Liver (tissue), 7 donors: ENCODE measurements at regions not wholly inside any gene's neighbourhood (a gene's known extent, or its start where the extent isn't known, plus 50 kb on each side); places are given as distances from the start of the nearest gene placed in this dataset.
A peak's percentile ranks its signal among the peaks of the same experiment; 100 is the strongest.

ENCODE experiments used
- DNase-seq: peaks from one replicate; pipeline ENCODE4 v3.0.0-alpha.2; 2017; ENCODE audit warnings: low spot score
- H3K27ac ChIP-seq, 2 donors: one replicate each; pipeline ENCODE4 v1.7.0; 2013; ENCODE audit warnings: inconsistent platforms in 2 of 2, low read length in 2 of 2, control low read depth in 1 of 2, low read depth in 1 of 2, mild to moderate bottlenecking in 1 of 2
- H3K27me3 ChIP-seq, 4 donors: one replicate each; pipeline versions ENCODE4 v1.6.1 to v1.7.0; 2013; ENCODE audit warnings: low read length in 3 of 4, inconsistent platforms in 1 of 4, mild to moderate bottlenecking in 1 of 4, moderate library complexity in 1 of 4; ENCODE audit not compliant: control insufficient read depth in 4 of 4, insufficient read depth in 4 of 4
- H3K36me3 ChIP-seq, 4 donors: one replicate each; pipeline versions ENCODE4 v1.6.1 to v1.7.0; 2013; ENCODE audit warnings: low read length in 3 of 4, mild to moderate bottlenecking in 3 of 4, low read depth in 1 of 4, moderate library complexity in 1 of 4; ENCODE audit not compliant: control insufficient read depth in 4 of 4, insufficient read depth in 3 of 4
- H3K4me1 ChIP-seq, 4 donors: one replicate each; pipeline versions ENCODE4 v1.6.1 to v1.7.0; 2013; ENCODE audit warnings: low read length in 3 of 4, mild to moderate bottlenecking in 3 of 4, moderate library complexity in 1 of 4; ENCODE audit not compliant: control insufficient read depth in 4 of 4, insufficient read depth in 4 of 4
- H3K4me3 ChIP-seq, 3 donors: one replicate each; pipeline versions ENCODE4 v1.6.1 to v1.7.0; 2013; ENCODE audit warnings: low read length in 3 of 3, control low read depth in 1 of 3, low read depth in 1 of 3, mild to moderate bottlenecking in 1 of 3
- H3K9ac ChIP-seq, 2 donors: one replicate each; pipeline ENCODE4 v1.7.0; 2013; ENCODE audit warnings: low read length in 2 of 2, mild to moderate bottlenecking in 2 of 2, moderate library complexity in 2 of 2, control low read depth in 1 of 2, low read depth in 1 of 2
- H3K9me3 ChIP-seq, 4 donors: one replicate each; pipeline versions ENCODE4 v1.6.1 to v1.7.0; 2013; ENCODE audit warnings: low read length in 3 of 4; ENCODE audit not compliant: control insufficient read depth in 4 of 4
- EGR1 ChIP-seq, 2 donors: IDR thresholded peaks; 2 replicates each; pipeline ENCODE4 v1.6.1; 2016 to 2018; ENCODE audit warnings: antibody characterized with exemption in 2 of 2, low read depth in 2 of 2
- FOXA1 ChIP-seq: IDR thresholded peaks from 2 replicates; pipeline ENCODE4 v1.6.1; 2016; ENCODE audit warnings: antibody characterized with exemption
- FOXA2 ChIP-seq: IDR thresholded peaks from 2 replicates; pipeline ENCODE4 v1.6.1; 2016; ENCODE audit warnings: antibody characterized with exemption
- GABPA ChIP-seq, 2 donors: IDR thresholded peaks in 1 of 2; conservative IDR thresholded peaks in 1 of 2; 2 replicates each; pipeline ENCODE4 v1.6.1; 2016; ENCODE audit warnings: antibody characterized with exemption in 2 of 2, mild to moderate bottlenecking in 1 of 2, moderate library complexity in 1 of 2
- HNF4A ChIP-seq, 2 donors: conservative IDR thresholded peaks; 2 replicates each; pipeline ENCODE4 v1.6.1; 2016; ENCODE audit warnings: antibody characterized with exemption in 2 of 2, mild to moderate bottlenecking in 2 of 2
- HNF4G ChIP-seq: IDR thresholded peaks from 2 replicates; pipeline ENCODE4 v1.6.1; 2016; ENCODE audit warnings: antibody characterized with exemption
- JUND ChIP-seq, 2 donors: IDR thresholded peaks; 2 replicates each; pipeline ENCODE4 v1.6.1; 2016; ENCODE audit warnings: antibody characterized with exemption in 2 of 2
- MAX ChIP-seq: IDR thresholded peaks from 2 replicates; pipeline ENCODE4 v1.6.1; 2016; ENCODE audit warnings: antibody characterized with exemption
- NR2F2 ChIP-seq: IDR thresholded peaks from 2 replicates; pipeline ENCODE4 v1.6.1; 2016; ENCODE audit warnings: antibody characterized with exemption
- RAD21 ChIP-seq, 2 donors: IDR thresholded peaks; 2 replicates each; pipeline ENCODE4 v1.6.1; 2016; ENCODE audit warnings: antibody characterized with exemption in 2 of 2, mild to moderate bottlenecking in 2 of 2
- REST ChIP-seq: IDR thresholded peaks from 2 replicates; pipeline ENCODE4 v1.6.1; 2016; ENCODE audit warnings: antibody characterized with exemption, mild to moderate bottlenecking
- RXRA ChIP-seq, 2 donors: IDR thresholded peaks; 2 replicates each; pipeline ENCODE4 v1.6.1; 2017 to 2018; ENCODE audit warnings: antibody characterized with exemption in 2 of 2, mild to moderate bottlenecking in 1 of 2
- SP1 ChIP-seq: IDR thresholded peaks from 2 replicates; pipeline ENCODE4 v1.6.1; 2018; ENCODE audit warnings: antibody characterized with exemption, mild to moderate bottlenecking
- YY1 ChIP-seq: IDR thresholded peaks from 2 replicates; pipeline ENCODE4 v1.6.1; 2016; ENCODE audit warnings: antibody characterized with exemption, mild to moderate bottlenecking
- ZBTB33 ChIP-seq: IDR thresholded peaks from 2 replicates; pipeline ENCODE4 v1.6.1; 2016; ENCODE audit warnings: antibody characterized with exemption
- WGBS: extraction: QIAGEN DNeasy Blood & Tissue Kit; methylation state at CpG from one replicate; pipeline ENCODE4 v1.1.7; 2013; 5-methylcytosine and 5-hydroxymethylcytosine counted together
- donor health status: healthy.
- donor health status: healthy.
- donor health status: healthy.
- donor health status: healthy.

- TF ChIP-seq ZBTB33 (peak; percentile 24), GABPA (IDR thresholded peaks at IDR 0.05 in 1 of 2, conservative IDR thresholded peaks at IDR 0.05 in 1 of 2) (no peak), RXRA (IDR thresholded peaks at IDR 0.05) (peak; percentile 62 to 73), REST (peak; percentile 35), JUND (IDR thresholded peaks at IDR 0.05) (no peak), HNF4G (peak; percentile 72), SP1 (peak; percentile 77), HNF4A (conservative IDR thresholded peaks at IDR 0.05) (peak; percentile 81), YY1 (peak; percentile 19)
- DNase-seq = no peak
- Histone ChIP-seq H3K27me3 (no peaks in the 10 kb centered on the region), H3K36me3 (no peaks in the 10 kb centered on the region), H3K27ac (peak overlapping the region; percentile 49 to 51), H3K4me3 (no peak overlapping the region), H3K9me3 (no peaks in the 10 kb centered on the region), H3K4me1 (peaks cover 4 to 20% (median 8%) of the 10 kb centered on the region in 4 donors), H3K9ac (no peak overlapping the region)
- WGBS = 57% methylated on average over 10 of the region's 10 CpGs
Measured at GRCh38 chr3:43883729-43884396, 193.1 kb downstream of the ABHD5 start.

DNA sequence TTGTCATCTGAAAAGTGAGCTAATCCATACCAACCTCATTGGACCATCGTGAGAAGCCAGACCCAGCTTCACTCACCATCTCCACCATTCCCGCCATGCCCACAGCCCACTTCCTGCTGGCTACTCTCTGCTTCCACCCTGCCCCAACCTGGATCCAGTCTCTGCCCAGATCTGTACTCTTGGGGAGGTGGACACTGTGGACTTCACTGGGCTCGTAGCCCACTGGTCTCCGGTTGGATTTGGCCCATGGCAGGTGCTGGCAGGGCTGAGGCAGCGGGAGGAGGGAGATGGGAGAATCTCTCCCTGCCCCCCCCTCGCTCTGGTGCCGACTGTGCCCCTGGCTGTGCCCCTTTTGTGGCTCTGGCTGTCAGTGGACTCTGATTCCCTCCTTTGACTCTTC is 193.8 kb downstream of the ABHD5 start:
- Histone ChIP-seq H3K36me3 (no peaks in the 10 kb centered on the region), H3K9ac (no peak overlapping the region), H3K27ac (peak overlapping the region; percentile 49 to 51), H3K4me1 (peaks cover 4 to 20% (median 8%) of the 10 kb centered on the region in 4 donors), H3K27me3 (no peaks in the 10 kb centered on the region), H3K4me3 (no peak overlapping the region), H3K9me3 (no peaks in the 10 kb centered on the region)
- DNase-seq = no peak
- 77% methylated on average over 7 of the region's 7 CpGs for WGBS
- TF ChIP-seq NR2F2 (no peak), MAX (no peak), FOXA2 (no peak), ZBTB33 (no peak), RXRA (IDR thresholded peaks at IDR 0.05) (no peak), EGR1 (IDR thresholded peaks at IDR 0.05; ENCODE audit: low read depth in 2 of 2) (no peak), GABPA (IDR thresholded peaks at IDR 0.05 in 1 of 2, conservative IDR thresholded peaks at IDR 0.05 in 1 of 2) (no peak), RAD21 (IDR thresholded peaks at IDR 0.05) (no peak), FOXA1 (no peak)
